ENCODE measurements at regions not wholly inside any gene's neighbourhood (a gene's known extent, or its start where the extent isn't known, plus 50 kb on each side); places are given as distances from the start of the nearest gene placed in this dataset.

DNA sequence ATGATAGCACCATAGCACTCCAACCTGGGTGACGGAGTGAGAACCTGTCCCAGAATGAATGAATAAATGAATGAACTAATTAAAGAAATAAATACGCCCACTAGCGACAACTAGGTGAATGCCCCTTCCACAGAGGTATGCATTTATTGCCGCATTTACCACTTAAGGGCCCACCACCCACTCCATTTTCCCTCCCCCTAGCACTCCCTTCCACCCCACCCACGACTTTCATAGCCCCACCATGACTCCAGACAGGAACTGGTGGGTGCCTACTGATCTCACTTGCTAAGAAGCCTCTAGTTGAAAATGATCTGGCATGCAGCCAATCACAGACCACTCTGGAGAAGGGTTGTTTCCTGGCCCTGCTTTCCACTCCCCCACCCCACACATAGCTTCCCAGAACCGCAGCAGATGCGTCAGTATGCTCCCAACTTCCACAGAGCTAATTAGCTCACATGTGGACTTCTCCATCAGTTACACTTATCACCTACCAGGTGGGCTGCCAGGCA, 167.6 kb downstream of the WT1 start:
- DNase-seq (ENCODE audit: low read depth), result no peak

GRCh38 chr11:32273931-32274330, 161.4 kb downstream of the WT1 start:
- DNase-seq (ENCODE audit: low read depth), result no peak

DNA sequence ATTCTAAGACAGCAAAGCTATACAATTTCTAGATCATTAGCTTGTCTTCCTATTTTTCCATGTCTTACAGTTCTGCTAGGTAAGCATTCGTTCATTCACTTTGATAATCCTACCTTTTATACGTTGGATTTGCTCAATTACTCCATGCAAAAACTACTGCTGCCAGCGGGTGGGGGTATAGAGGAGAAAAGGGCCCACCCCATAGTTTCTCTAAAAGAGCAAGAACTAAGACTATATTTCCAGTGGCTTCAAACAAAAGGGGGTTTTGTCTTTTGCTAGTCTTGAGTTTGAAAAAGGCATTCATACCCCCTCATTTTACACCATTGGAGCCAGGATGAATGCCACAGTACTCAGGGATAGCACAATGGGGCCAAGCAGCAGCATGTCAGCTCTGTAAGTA, 155.7 kb downstream of the WT1 start:
- no peak for DNase-seq (ENCODE audit: low read depth)

- no peak for DNase-seq (ENCODE audit: low read depth)
Measured at GRCh38 chr11:32280339-32280738, 155.0 kb downstream of the WT1 start.

GRCh38 chr11:32288276-32288675, 147.1 kb downstream of the WT1 start:
- no peak for DNase-seq (ENCODE audit: low read depth)

DNA sequence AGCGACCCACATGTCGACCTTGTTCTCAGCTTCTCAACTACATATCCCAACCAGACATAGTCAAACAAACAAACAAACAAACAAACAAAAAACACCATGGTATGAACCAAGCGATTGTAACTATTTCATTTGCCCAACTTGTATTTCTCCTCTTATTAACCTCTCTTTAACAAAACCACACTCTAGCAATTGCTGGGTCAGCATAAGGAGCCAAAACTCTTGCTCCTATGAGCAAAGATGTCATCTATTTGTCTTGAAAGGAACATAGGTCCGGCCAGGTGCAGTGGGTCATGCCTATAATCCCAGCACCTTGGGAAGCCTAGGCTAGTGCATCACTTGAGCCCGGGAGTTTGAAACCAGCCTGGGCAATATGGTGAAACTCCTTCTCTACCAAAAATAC, 145.6 kb downstream of the WT1 start:
- DNase-seq (ENCODE audit: low read depth), result no peak

DNA sequence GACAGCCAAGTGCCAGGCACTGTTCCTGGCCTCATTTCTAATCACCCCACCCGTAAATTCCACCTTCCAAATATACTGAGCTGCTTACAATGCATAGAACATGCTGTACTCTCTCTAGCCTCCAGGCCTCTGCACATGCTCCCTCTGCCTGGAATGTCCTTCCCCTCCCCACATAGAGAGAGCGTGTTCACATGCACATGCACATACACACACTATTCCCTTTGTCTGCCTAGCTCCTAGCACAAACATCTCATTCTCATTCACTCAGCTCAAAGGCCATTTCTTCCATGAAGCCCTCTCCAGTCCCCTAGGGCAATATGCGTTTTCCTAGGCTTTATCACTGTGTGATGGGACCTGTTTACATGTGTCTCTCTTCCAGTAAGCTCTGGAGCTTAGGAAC, 144.6 kb downstream of the WT1 start:
- DNase-seq (ENCODE audit: low read depth), result no peak

GRCh38 chr11:32297611-32298011, 137.7 kb downstream of the WT1 start:
- DNase-seq (ENCODE audit: low read depth), result no peak

DNA sequence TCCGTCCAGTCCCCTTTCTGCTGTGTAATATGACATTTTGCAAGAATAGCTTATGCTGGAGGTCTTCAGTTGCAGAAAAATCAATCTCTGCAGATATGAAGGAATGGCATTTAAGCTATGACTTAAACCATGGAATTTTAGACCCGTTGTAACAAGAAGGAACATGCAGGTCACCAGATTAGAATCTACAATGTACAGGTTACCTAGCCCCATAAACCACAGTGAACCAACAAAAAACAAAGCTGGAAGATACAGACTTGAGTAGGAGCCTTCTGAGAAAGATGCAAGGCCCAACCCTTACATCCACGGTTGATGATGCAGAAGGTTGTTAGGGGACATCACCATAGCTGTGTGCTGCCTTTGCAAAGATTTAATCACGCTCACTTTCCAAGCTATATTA, 132.5 kb downstream of the WT1 start:
- DNase-seq (ENCODE audit: low read depth), result no peak

GRCh38 chr11:32304521-32304920, 130.8 kb downstream of the WT1 start:
- no peak for DNase-seq (ENCODE audit: low read depth)

GRCh38 chr11:32305460-32305859, 129.9 kb downstream of the WT1 start:
- DNase-seq (ENCODE audit: low read depth), result no peak

DNA sequence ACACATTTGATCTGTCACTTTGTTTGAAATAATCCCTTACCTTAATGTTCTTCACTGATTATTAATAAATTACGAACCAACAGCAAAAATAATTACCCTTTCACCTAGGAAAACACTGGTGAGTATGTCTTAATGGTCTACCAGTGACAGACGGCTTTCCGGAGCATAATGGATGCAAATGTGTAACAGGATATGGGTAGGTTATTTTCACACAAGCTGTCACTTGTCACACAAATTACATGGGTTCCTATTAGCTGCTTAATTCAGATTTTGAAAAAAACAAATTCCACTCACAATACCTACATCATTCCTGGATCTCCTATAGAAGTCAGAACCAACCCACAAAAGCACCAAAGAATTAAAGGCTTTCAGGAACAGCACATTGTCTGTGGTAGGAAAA, 127.9 kb downstream of the WT1 start:
- no peak for DNase-seq (ENCODE audit: low read depth)

DNA sequence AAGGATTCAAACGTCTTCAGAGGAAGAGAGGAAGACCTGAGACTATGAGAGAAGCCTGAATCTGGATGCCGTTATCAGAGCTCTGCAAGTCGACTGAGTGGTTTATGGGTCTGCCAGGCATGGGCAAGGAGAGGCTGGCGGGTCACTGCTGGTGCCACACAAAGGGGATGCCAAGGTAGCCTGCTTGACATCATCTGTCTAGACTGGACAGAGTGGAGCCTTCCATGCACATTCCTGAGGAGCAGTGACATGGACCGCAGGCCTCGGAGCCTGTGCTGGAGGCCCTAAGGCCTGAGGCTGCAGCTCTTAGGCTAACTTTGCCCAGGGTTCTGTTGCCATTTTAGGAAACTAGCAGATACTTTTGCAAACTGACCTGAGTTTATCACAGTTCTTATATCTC, 127.4 kb downstream of the WT1 start:
- DNase-seq (ENCODE audit: low read depth), result no peak

DNA sequence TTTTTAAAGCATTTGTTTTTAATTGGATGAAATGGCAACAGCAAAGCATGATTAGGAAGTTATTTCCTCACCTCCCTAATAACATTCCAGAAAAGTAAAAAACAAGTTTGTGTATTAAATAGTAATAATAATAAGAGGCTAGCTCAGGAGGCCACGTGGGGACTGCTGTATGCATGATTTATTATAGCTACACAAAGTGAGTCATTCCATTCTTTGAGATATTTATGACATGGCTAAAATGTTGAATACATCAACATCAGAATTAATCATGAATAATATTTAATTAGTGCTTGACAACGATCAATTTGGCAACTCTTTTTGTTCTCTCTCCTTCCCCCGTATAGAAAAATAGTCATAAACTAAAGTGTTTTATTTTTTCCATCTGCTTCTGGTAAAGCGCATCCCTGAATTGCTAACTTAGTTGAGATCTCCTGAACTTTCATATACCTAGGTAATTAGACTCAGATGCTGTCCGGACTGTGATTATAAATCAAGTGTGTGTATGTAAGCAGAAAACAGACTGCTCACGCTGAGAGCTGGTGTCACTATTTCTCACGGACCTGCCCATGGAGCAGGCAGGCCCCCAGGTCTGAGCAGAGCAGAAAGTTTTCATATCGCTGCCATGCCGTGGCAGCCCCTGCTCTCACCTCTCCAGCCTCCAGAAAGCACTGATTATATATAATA, 125.7 kb downstream of the WT1 start:
- no peak for DNase-seq (ENCODE audit: low read depth)

GRCh38 chr11:32310214-32310601, 125.1 kb downstream of the WT1 start:
- DNase-seq (ENCODE audit: low read depth), result no peak

DNA sequence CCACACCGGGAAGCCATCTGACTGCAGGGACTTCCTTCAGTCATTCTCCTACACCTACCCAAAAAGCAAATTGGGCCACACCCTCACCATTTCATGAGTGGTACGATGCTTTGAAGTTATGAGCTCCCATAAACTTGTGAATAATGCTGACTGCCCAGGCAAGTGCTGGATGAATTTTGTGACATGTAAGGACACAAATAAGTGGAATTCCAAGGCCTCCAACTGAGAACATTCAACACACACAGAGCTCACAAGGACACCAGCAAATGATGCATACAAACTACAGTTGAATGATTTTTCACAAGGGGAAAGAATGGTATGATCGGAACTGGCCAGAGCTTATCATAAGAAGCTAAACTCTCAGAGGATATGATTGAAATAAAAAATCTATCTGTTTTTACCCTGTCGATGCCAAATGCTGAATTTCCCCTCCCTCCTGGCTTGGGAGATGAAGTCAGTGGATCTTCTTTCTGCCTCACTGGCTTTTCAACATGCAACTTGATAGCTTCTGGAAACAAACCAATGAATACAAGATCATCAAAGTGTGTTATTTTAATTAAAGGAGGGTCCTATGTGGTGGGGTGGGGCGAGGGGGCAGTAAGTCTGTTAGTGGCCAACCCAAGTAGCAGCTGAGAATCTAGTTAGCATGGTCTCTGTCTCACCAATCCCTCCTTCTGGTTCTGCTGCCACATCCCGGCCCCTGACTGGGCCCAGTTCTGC, 123.8 kb downstream of the WT1 start:
- DNase-seq (ENCODE audit: low read depth), result no peak

GRCh38 chr11:32312206-32312817, 123.0 kb downstream of the WT1 start:
- DNase-seq (ENCODE audit: low read depth), result no peak

DNA sequence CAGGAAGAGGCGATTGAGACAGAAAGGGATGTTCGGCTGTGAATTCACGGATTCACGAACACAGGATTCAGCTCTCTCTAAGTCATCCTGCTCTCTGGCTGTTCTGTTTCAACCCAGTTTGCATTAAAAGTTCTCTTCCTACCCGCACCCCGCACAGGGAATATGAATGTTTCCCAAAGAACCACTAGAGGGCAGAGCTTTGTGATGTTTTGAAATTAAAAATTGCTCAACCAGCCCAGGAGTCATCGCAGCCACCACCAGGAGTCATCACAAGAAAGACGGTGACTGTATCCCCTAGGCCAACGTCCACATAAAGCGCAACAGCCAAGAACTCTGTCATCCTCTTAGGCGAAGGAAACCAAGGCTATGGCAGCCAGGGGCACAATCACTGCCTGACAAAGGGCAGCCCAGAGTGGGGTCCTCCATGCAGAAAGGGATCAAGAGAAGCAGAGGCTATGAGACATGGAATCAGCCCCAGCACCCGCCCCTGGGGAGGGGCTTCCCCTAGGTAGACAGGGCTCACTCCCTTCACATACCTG, 122.4 kb downstream of the WT1 start:
- DNase-seq (ENCODE audit: low read depth), result no peak

GRCh38 chr11:32313477-32313876, 121.9 kb downstream of the WT1 start:
- no peak for DNase-seq (ENCODE audit: low read depth)

GRCh38 chr11:32315121-32315520, 120.2 kb downstream of the WT1 start:
- DNase-seq (ENCODE audit: low read depth), result no peak

DNA sequence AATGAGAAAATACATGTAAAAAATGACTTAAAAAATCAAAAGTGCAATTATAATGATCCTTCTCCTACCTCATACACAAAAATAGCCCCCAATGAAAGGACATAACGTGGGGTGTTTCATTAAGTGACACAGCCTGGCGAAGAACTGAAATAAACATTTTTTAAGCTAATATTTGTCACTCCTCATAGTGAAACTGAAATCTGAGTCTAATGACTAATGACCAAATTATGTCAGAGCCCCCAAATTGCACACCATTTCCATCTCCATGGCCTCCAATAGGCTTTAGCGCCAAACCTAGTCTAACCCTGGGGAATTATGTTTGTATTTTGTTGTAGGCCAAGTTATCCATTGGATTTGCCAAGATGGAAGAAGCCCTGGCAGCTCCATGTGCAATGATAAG, 119.1 kb downstream of the WT1 start:
- DNase-seq (ENCODE audit: low read depth), result no peak

DNA sequence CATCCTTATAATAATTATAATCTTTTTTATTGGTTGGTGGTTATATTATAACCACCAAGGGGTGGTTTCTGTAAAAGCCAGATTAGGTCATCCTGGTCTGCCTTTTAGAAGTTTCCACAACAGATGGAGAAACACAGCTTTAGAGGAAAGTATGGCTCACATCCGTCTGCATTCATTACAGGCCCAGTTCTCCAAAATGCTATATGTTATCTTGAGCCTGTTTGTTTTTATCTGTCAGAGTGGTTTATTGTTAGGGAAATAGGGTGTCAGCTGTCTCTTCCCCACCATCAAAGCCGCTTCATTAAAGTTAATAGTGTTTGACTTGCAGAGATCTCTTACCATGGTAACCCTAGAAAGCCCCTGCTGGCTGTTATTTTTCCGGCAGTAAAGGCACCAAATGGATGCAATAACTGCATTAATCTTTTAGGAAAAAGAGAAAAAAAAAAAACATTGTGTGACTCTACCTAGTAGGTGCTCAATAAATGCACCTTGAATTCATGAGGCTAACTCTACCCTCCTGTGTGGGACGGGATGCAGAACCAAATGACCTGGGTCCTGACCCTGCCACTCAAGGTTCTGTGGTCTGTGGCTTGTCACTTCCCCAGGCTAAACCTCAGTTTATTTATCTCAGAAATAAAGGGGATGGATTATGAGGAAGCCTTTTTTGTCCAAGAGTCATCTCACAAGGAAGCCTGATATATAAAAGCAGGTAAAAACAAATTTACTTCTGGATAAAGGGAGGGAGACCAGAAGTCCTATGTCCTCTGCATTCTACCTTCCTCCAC, 118.3 kb downstream of the WT1 start:
- no peak for DNase-seq (ENCODE audit: low read depth)

All from stimulated activated CD8-positive, alpha-beta memory T cell treated with anti-CD3 and anti-CD28 coated beads, Interleukin-15, amount 100 ng/mL, for 1 hour (primary cell).